ENCODE measurements at regions not wholly inside any gene's neighbourhood (a gene's known extent, or its start where the extent isn't known, plus 50 kb on each side); places are given as distances from the start of the nearest gene placed in this dataset.

- Mint-ChIP-seq H3K27ac (no peak overlapping the region), H3K27me3 (ENCODE audit: low read depth) (no peaks in the 10 kb centered on the region), H3K36me3 (ENCODE audit: insufficient read depth in 2 of 2) (no peaks in the 10 kb centered on the region), H3K4me1 (ENCODE audit: low read depth) (no peaks in the 10 kb centered on the region), H3K9me3 (peaks cover 6 to 14% of the 10 kb centered on the region in 2 donors), H3K4me3 (no peak overlapping the region)
- no peak for DNase-seq
- no peak for ATAC-seq (replicated peaks in 1 of 2)
Measured at GRCh38 chr1:68551459-68551858, 54.6 kb upstream of the DEPDC1 start.

GRCh38 chr1:68558321-68559026 lies 61.6 kb upstream of the DEPDC1 start:
- Mint-ChIP-seq H3K36me3 (ENCODE audit: insufficient read depth in 2 of 2) (no peaks in the 10 kb centered on the region), H3K9me3 (peaks cover 5 to 6% of the 10 kb centered on the region in 2 donors), H3K4me3 (no peak overlapping the region), H3K4me1 (ENCODE audit: low read depth) (no peaks in the 10 kb centered on the region), H3K27me3 (ENCODE audit: low read depth) (no peaks in the 10 kb centered on the region), H3K27ac (no peak overlapping the region)
- ATAC-seq (replicated peaks in 1 of 2), result no peak
- DNase-seq, result no peak

GRCh38 chr1:68565923-68566322 lies 69.0 kb upstream of the DEPDC1 start:
- Mint-ChIP-seq H3K27me3 (ENCODE audit: low read depth) (no peaks in the 10 kb centered on the region), H3K9me3 (peaks cover 2% of the 10 kb centered on the region in 2 donors), H3K27ac (no peak overlapping the region), H3K36me3 (ENCODE audit: insufficient read depth in 2 of 2) (no peaks in the 10 kb centered on the region), H3K4me3 (no peak overlapping the region), H3K4me1 (ENCODE audit: low read depth) (no peaks in the 10 kb centered on the region)
- ATAC-seq (replicated peaks in 1 of 2) (no peak), DNase-seq (no peak)

- Mint-ChIP-seq H3K4me1 (ENCODE audit: low read depth) (no peaks in the 10 kb centered on the region), H3K27ac (no peak overlapping the region), H3K27me3 (ENCODE audit: low read depth) (no peaks in the 10 kb centered on the region), H3K9me3 (peaks cover 2% of the 10 kb centered on the region in 2 donors), H3K4me3 (no peak overlapping the region), H3K36me3 (ENCODE audit: insufficient read depth in 2 of 2) (no peaks in the 10 kb centered on the region)
- DNase-seq (no peak), ATAC-seq (replicated peaks in 1 of 2) (no peak)
Measured at GRCh38 chr1:68570871-68571270, 74.0 kb upstream of the DEPDC1 start.

GRCh38 chr1:68571454-68572235 lies 74.8 kb upstream of the DEPDC1 start:
- H3K36me3 Mint-ChIP-seq (ENCODE audit: insufficient read depth in 2 of 2), result no peaks in the 10 kb centered on the region
- ATAC-seq (replicated peaks in 1 of 2), result no peak
- H3K27me3 Mint-ChIP-seq (ENCODE audit: low read depth), result no peaks in the 10 kb centered on the region
- H3K27ac Mint-ChIP-seq, result no peak overlapping the region
- H3K9me3 Mint-ChIP-seq, result peaks cover 2% of the 10 kb centered on the region in 2 donors
- DNase-seq, result no peak
- no peak overlapping the region for H3K4me3 Mint-ChIP-seq
- H3K4me1 Mint-ChIP-seq (ENCODE audit: low read depth), result no peaks in the 10 kb centered on the region

- Mint-ChIP-seq H3K9me3 (peaks cover 4 to 5% of the 10 kb centered on the region in 2 donors), H3K27ac (no peak overlapping the region)
- no peak for ATAC-seq (replicated peaks in 1 of 2)
Measured at GRCh38 chr1:68585351-68585750, 88.5 kb upstream of the DEPDC1 start.

GRCh38 chr1:68586766-68587165 lies 89.9 kb upstream of the DEPDC1 start:
- Mint-ChIP-seq H3K4me3 (no peak overlapping the region), H3K4me1 (ENCODE audit: low read depth) (no peaks in the 10 kb centered on the region), H3K27me3 (ENCODE audit: low read depth) (no peaks in the 10 kb centered on the region), H3K36me3 (ENCODE audit: insufficient read depth in 2 of 2) (no peaks in the 10 kb centered on the region), H3K9me3 (peaks cover 4 to 5% of the 10 kb centered on the region in 2 donors), H3K27ac (no peak overlapping the region)
- ATAC-seq (replicated peaks in 1 of 2) (no peak), DNase-seq (no peak)

More at GRCh38 chr1:68585351-68585750, 88.5 kb upstream of the DEPDC1 start:
- Mint-ChIP-seq H3K4me1 (ENCODE audit: low read depth) (no peaks in the 10 kb centered on the region), H3K4me3 (no peak overlapping the region), H3K27me3 (ENCODE audit: low read depth) (no peaks in the 10 kb centered on the region), H3K36me3 (ENCODE audit: insufficient read depth in 2 of 2) (no peaks in the 10 kb centered on the region)
- no peak for DNase-seq

GRCh38 chr1:68588304-68588703 lies 91.4 kb upstream of the DEPDC1 start:
- Mint-ChIP-seq H3K36me3 (ENCODE audit: insufficient read depth in 2 of 2) (no peaks in the 10 kb centered on the region), H3K4me1 (ENCODE audit: low read depth) (no peaks in the 10 kb centered on the region), H3K27me3 (ENCODE audit: low read depth) (no peaks in the 10 kb centered on the region), H3K9me3 (peaks cover 0 to 5% of the 10 kb centered on the region in 2 donors), H3K27ac (no peak overlapping the region), H3K4me3 (no peak overlapping the region)
- DNase-seq (no peak), ATAC-seq (replicated peaks in 1 of 2) (no peak)

GRCh38 chr1:68590473-68590872 lies 93.6 kb upstream of the DEPDC1 start:
- no peak overlapping the region for H3K27ac Mint-ChIP-seq
- H3K4me3 Mint-ChIP-seq, result no peak overlapping the region
- no peaks in the 10 kb centered on the region for H3K36me3 Mint-ChIP-seq (ENCODE audit: insufficient read depth in 2 of 2)
- no peaks in the 10 kb centered on the region for H3K27me3 Mint-ChIP-seq (ENCODE audit: low read depth)
- H3K9me3 Mint-ChIP-seq, result no peaks in the 10 kb centered on the region
- ATAC-seq (replicated peaks in 1 of 2), result no peak
- DNase-seq, result no peak
- no peaks in the 10 kb centered on the region for H3K4me1 Mint-ChIP-seq (ENCODE audit: low read depth)

- Mint-ChIP-seq H3K27ac (no peak overlapping the region), H3K36me3 (ENCODE audit: insufficient read depth in 2 of 2) (no peaks in the 10 kb centered on the region), H3K9me3 (peaks cover 2 to 7% of the 10 kb centered on the region in 2 donors), H3K27me3 (ENCODE audit: low read depth) (no peaks in the 10 kb centered on the region), H3K4me1 (ENCODE audit: low read depth) (no peaks in the 10 kb centered on the region), H3K4me3 (no peak overlapping the region)
- no peak for DNase-seq
- ATAC-seq (replicated peaks in 1 of 2), result no peak
Measured at GRCh38 chr1:68594851-68595250, 98.0 kb upstream of the DEPDC1 start.

GRCh38 chr1:68600049-68600661 lies 103.3 kb upstream of the DEPDC1 start:
- no peak for ATAC-seq (replicated peaks in 1 of 2)
- H3K4me1 Mint-ChIP-seq (ENCODE audit: low read depth), result no peaks in the 10 kb centered on the region

GRCh38 chr1:68608289-68608688 lies 111.4 kb upstream of the DEPDC1 start:
- Mint-ChIP-seq H3K4me1 (ENCODE audit: low read depth) (no peaks in the 10 kb centered on the region), H3K36me3 (ENCODE audit: insufficient read depth in 2 of 2) (peaks cover 0 to 2% of the 10 kb centered on the region in 2 donors), H3K27me3 (ENCODE audit: low read depth) (no peaks in the 10 kb centered on the region), H3K4me3 (no peak overlapping the region), H3K27ac (no peak overlapping the region), H3K9me3 (peaks cover 6 to 7% of the 10 kb centered on the region in 2 donors)
- ATAC-seq (replicated peaks in 1 of 2) (no peak), DNase-seq (no peak)

More at GRCh38 chr1:68600049-68600661, 103.3 kb upstream of the DEPDC1 start:
- no peak for DNase-seq
- no peaks in the 10 kb centered on the region for H3K36me3 Mint-ChIP-seq (ENCODE audit: insufficient read depth in 2 of 2)
- H3K4me3 Mint-ChIP-seq, result no peak overlapping the region
- no peak overlapping the region for H3K27ac Mint-ChIP-seq
- no peaks in the 10 kb centered on the region for H3K27me3 Mint-ChIP-seq (ENCODE audit: low read depth)
- H3K9me3 Mint-ChIP-seq, result peaks cover 2 to 9% of the 10 kb centered on the region in 2 donors

GRCh38 chr1:68615312-68615711 lies 118.4 kb upstream of the DEPDC1 start:
- no peak for ATAC-seq (replicated peaks in 1 of 2)

More at GRCh38 chr1:68615312-68615711, 118.4 kb upstream of the DEPDC1 start:
- H3K27ac Mint-ChIP-seq, result no peak overlapping the region
- H3K27me3 Mint-ChIP-seq (ENCODE audit: low read depth), result no peaks in the 10 kb centered on the region
- H3K4me3 Mint-ChIP-seq, result no peak overlapping the region
- no peak for DNase-seq
- peaks cover 8 to 10% of the 10 kb centered on the region in 2 donors for H3K9me3 Mint-ChIP-seq
- H3K36me3 Mint-ChIP-seq (ENCODE audit: insufficient read depth in 2 of 2), result peaks cover 0 to 2% of the 10 kb centered on the region in 2 donors
- H3K4me1 Mint-ChIP-seq (ENCODE audit: low read depth), result no peaks in the 10 kb centered on the region
